Embryonic facial prominence (tissue), 1 donor: ENCODE measurements at regions not wholly inside any gene's neighbourhood (a gene's known extent, or its start where the extent isn't known, plus 50 kb on each side); places are given as distances from the start of the nearest gene placed in this dataset.
"Not testable (repeated sequence)": the region's sequence is repeated elsewhere in the genome, so short reads cannot be mapped to it uniquely, and the experiment has no call there.

Source experiments
- DNase-seq: peaks from one replicate; pipeline ENCODE4 v3.0.0-alpha.2; 2016; ENCODE audit errors: extremely low spot score

GRCh38 chr7:79778786-79779770, 325.6 kb upstream of the MAGI2 start:
- no peak for DNase-seq

DNA sequence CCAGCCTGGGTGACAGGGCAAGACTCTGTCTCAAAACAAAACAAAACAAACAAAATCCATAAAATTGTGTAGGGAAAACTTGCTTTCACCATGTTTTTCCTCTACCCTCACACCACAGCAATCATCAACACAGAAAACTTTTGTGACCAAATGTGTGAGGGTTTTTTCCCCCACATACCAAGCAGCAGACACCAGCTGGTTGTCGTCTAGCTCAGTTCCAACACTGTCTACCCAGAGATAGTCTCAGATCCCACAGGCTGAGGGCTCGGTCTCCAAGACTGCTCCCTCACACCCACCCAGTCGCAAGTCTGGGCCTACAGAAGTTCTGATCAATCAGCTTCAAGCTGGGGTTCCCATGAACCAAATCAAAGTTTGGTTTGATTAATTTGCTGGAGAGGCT, 322.4 kb upstream of the MAGI2 start:
- no peak for DNase-seq

- DNase-seq, result no peak
Measured at GRCh38 chr7:79774150-79774549, 320.7 kb upstream of the MAGI2 start.

- no peak for DNase-seq
Measured at GRCh38 chr7:79770970-79771369, 317.5 kb upstream of the MAGI2 start.

GRCh38 chr7:79770063-79770462, 316.6 kb upstream of the MAGI2 start:
- no peak for DNase-seq

DNA sequence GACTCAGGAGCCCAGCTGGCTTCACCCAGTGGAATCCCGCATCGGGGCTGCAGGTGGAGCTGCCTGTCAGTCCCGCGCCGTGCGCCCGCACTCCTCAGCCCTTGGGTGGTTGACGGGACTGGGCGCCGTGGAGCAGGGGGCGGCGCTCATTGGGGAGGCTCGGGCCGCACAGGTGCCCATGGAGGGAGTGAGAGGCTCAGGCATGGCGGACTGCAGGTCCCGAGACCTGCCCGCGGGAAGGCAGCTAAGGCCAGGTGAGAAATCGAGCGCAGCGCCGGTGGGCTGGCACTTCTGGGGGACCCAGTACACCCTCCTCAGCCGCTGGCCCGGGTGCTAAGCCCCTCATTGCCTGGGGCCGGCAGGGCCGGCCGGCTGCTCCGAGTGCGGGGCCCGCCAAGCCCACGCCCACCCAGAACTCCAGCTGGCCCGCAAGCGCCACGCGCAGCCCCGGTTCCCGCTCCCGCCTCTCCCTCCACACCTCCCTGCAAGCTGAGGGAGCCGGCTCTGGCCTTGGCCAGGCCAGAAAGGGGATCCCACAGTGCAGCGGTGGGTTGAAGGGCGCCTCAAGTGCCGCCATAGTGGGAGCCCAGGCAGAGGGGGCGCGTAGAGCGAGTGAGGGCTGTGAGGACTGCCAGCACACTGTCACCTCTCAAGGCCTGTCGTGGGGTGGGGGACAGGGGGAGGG, 314.6 kb upstream of the MAGI2 start:
- DNase-seq, result not testable (repeated sequence)

GRCh38 chr7:79767192-79767591, 313.7 kb upstream of the MAGI2 start:
- not testable (repeated sequence) for DNase-seq

DNA sequence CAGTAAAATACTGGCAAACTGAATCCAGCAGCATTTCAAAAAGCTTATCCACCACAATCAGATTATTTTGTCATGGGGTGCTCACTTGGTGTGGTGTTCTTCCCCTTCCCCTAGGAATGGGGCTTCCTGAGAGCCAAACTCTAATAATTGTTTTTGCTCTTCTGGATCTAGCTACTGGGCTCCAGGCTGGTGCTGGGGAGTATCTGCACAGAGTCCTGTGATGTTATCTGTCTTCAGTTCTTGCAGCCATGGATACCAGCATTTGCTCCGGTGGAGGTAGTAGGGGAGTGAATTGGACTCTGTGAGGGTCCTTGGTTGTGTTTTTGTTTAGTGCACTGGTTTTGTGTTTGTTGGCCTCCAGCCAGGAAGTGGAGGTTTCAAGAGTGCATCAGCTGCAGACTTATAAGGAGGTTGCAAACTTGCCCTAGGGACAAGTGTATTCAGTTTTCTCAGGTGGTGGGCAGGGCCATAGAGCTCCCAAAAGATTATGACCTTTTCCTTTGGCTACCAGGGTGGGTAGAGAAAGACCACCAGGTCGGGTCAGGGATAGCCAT, 308.5 kb upstream of the MAGI2 start:
- no peak for DNase-seq

GRCh38 chr7:79750941-79751340, 297.5 kb upstream of the MAGI2 start:
- DNase-seq, result not testable (repeated sequence)

GRCh38 chr7:79749856-79750255, 296.4 kb upstream of the MAGI2 start:
- no peak for DNase-seq

- no peak for DNase-seq
Measured at GRCh38 chr7:79741684-79742083, 288.2 kb upstream of the MAGI2 start.

- no peak for DNase-seq
Measured at GRCh38 chr7:79740076-79740475, 286.6 kb upstream of the MAGI2 start.

- not testable (repeated sequence) for DNase-seq
Measured at GRCh38 chr7:79739036-79739709, 285.7 kb upstream of the MAGI2 start.

DNA sequence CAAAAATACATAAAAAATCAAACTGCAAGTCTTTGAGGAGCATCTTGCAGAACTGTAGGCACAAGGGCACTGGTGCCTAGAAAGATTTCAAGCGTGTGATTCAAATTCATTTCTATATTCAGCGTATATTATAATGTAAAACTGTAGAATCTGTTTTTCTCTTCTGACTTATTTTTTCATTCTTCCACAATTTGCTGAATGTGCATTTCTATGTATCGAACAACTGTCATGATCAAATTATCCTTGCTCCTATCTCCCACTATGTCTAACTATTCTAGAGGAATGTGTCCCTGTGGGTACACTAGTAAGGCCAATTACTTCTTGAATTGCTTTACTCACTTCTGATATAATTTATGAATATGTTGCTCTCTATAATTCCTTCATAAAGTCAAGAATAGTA, 283.0 kb upstream of the MAGI2 start:
- no peak for DNase-seq

DNA sequence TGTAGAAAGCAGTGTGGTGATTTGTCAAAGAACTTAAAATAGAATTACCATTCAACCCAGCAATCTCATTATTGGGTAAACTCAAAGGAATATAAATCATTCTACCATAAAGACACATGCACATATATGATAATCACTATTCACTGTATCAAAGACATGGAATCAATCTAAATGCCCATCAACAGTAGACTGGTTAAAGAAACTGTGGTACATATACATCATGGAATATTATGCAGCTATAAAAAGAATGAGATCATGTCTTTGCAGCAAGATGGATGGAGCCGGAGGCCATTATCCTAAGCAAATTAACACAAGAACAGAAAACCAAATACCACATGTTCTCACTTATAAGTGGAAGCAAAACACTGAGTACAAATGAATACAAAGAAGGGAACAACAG, 281.5 kb upstream of the MAGI2 start:
- DNase-seq, result no peak

DNA sequence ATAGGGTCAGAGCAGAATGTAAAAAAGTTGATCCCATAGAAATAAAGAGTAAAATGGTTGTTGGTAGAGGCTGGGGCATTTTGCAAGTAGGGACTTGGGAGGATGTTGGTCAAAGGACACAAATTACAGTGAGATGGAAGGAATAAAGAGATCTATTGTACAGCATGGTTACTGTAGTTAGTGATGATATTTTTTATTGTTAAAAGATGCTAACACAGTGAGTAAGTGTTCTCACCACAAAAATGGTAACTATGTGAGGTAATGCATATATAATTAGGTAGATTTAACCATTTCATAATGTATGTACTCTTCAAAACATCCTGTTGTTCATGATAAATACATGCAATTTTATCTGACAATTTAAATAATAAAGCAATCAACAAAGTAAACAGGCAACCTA, 280.7 kb upstream of the MAGI2 start:
- no peak for DNase-seq

DNA sequence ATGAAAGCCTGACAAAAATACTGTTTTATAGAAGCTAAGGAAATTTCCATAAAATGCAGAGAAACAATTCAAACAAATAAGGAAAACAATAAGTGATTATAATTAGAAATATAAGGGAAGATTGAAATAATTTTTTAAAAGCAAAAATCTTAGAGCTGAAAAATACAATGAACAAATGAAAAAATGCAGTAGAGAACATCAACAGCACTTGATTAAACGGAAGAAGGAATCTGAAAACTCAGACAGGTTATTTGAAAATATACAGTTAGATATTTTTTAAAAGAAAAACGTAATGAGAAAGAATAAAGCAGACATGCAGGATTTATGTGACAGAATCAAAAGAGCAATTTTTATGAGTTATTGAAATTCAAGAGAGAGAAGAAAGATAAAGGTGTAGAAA, 279.1 kb upstream of the MAGI2 start:
- DNase-seq, result no peak

- DNase-seq, result no peak
Measured at GRCh38 chr7:79730971-79731370, 277.5 kb upstream of the MAGI2 start.

GRCh38 chr7:79723833-79724618, 270.6 kb upstream of the MAGI2 start:
- DNase-seq, result no peak

GRCh38 chr7:79722217-79722616, 268.8 kb upstream of the MAGI2 start:
- DNase-seq, result no peak

DNA sequence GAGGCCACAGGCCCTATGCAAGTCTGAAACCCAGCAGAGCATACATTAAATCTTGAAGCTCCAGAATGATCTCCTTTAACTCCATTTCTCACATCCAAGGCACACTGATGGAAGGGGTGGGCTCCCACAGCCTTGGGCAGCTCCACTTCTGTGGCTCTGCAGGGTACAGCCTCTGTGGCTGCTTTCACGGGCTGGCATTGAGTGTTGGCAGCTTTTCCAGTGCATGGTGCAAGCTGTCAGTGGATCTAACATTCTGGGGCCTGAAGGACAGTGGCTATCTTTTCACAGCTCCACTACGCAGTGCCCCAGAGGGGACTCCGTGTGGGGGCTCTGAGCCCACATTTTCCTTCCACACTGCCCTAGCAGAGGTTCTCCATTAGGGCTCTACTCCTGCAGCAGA, 265.7 kb upstream of the MAGI2 start:
- no peak for DNase-seq
